Amniotic epithelial cell (primary cell): ENCODE measurements at regions not wholly inside any gene's neighbourhood (a gene's known extent, or its start where the extent isn't known, plus 50 kb on each side); places are given as distances from the start of the nearest gene placed in this dataset.
"Not testable (repeated sequence)": the region's sequence is repeated elsewhere in the genome, so short reads cannot be mapped to it uniquely, and the experiment has no call there.

Experiments
- DNase-seq: peaks from one replicate; pipeline ENCODE4 v3.0.0-alpha.2; 2010; ENCODE audit warnings: low read depth

DNA sequence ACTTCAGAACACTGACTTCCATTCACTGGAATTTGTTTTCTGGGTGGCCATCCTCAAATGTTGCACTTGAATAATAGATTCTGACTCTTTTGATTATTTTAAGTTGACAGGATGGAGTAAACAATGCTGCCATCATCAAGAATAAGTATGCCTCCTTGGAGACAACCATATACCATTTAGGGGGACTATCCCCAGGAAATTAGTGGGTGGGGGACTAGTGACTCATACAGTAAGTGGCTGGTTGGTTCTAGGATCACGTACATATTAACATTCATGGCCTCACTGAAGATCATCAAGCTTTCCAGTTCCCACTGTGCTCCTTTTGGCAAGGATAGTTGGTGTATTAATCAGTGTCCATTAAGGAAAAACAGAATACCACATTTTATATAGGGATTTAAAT is 615.2 kb downstream of the CCSER2 start:
- no peak for DNase-seq

DNA sequence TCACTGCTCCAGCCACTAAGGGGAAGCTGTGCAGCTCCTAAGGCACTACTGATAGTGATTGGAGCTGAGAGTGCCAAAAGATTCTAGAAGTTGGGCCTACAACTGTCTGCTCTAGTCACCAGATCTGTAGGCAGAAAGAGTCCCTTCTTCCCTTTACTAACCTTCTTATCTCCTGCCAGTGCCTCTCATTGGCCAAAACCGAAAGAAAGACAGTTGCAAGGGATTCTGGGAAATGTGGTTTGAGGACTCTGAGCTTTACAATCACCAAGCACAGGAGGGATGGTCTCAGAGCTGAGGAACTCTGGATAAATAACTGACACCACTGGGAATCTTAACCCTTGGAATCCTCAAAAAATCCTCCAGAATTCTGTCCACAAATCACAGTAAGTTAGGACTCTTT is 615.8 kb downstream of the CCSER2 start:
- no peak for DNase-seq

DNA sequence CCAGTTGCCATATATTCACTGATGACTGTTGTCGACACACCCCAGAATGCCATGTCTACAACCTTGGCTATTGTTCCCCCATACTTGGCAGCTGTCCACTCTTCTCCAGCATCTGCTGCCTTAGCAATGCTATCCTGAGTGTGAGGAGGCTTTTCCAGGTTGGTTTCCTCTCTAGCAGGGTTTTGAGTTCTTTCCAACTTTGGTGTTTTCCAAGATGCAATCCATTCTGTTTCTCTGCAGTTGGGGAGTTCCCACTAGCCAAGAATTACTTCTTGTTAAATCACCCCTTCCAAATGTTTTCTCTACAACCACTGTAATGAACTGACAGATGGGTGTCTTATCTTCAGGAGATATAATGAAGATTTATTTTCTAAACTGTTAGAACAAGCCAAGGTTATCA is 617.4 kb downstream of the CCSER2 start:
- DNase-seq, result no peak

DNA sequence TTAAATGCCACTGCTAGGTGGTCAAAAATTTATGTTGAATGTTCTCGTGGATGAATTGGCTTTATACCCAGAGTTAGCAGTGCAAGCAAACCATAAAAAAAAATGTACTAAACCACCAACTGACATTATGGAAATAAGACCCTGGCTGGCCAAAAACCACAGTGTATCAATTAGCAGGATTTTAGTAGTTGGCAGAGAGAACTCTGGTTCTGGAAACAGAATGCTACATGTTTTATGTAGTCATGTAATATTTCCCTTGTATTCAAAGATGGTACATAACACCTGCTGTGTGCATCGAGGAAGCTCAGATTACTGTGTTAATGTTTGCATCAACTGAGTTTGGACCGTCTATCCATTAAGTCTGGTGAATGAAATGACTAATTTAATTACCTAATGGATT is 618.5 kb downstream of the CCSER2 start:
- DNase-seq, result no peak

DNA sequence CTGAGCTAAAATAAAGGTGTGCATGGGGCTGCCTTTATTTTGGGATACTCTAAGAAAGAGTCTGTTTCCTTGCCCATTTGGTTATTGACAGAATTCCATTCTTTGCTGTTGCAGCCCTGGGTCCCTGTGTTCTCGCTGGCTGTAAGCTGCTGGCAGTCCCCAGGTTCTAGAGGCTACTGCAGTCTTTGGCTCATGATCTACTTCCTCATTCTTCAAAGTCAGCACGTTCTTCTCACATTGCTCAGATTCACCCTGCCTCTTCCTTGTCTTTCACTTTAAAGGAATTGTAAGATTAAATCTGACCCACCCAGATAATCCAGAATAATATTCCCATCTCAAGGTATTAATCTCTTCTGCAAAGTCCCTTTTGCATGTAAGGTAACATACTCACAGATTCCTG is 620.3 kb downstream of the CCSER2 start:
- no peak for DNase-seq

DNA sequence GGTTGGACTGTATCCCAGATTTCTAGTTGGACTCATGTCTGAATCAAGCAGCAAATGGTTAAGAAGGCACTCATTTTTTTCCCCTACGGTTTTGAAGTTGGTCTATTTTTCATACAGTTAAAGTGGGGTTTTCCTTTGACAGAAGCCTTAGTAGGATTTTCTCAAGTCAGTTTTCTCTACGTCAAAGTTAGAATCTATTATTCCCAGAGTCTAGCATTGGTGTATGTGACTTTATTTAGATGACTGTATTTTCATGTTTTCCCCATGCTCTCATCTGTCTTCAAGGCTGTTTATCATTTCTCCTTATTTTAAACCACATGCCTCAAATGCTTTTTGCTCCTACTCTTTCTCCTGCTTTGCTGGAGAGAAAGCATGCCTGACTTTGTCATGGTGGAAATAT is 623.2 kb downstream of the CCSER2 start:
- no peak for DNase-seq

DNA sequence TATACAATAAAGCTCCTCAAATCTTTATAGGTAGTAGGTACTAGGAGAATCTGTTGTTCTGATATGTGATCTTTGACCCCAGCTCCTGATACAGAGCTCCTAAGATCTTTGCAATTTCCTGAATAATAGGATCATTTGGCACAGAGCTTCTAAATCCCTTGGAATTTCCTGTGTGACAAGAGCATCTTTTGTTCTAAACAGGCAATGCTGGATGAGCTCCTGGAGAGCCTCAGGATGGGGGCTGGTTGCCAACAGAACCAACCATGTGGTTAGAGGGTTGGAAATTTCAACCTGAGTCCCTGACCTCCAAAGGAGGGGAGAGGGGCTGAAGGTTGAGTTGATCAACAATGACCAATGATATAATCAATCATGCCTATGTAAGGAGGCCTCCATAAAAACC is 629.0 kb downstream of the CCSER2 start:
- no peak for DNase-seq

DNA sequence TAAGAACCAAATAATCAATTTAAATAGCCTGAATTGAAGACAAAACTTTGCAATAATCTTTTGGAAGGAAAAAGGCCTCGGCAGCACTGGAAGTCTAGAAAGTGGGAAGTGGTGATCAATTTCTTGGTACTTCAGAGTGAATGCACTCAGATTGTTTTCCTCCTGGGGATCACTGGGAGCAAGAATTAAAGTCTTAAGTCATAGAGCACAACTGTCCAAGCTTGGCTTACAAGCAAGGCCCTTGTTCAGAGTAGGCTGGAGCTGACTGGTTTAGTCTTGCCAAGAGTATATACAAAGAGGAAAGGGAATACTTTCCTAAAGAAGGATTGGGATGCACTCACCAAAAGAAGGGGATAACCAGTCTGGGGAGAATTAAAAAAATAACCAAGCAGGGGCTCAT is 637.1 kb downstream of the CCSER2 start:
- DNase-seq, result no peak

DNA sequence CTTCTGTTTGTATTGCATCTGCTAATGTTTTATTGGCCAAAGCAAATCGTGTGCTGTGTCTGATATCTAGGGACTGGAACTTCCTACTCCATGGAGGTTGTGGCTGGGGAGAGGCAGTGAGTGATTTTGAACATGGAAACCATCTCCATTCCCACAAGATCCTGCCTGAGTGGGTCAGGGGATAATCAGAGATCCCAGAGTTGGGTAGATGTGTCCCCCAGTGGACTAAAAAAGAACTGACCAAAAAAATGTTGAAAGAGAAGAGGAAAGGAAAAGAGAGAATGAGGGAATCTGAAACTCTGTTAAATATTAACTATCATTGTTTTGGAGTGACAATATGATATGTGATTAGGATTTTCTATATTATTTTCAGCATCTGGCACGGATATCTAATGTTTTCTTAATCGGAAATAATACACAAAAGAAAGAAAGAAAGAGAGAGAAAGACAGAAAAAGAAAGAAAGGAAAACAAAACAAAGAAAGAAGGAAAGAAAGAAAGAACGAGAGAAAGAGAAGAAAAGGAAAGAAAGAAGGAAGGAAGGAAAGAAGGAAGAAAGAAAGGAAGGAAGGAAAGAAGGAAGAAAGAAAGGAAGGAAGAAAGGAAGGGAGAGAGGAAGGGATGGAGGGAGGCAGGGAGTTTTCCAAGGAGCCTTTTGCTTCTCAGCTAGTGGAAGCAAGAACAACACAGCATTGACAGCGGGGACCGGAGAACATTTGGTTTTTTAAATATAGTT is 638.5 kb downstream of the CCSER2 start:
- DNase-seq, result no peak

DNA sequence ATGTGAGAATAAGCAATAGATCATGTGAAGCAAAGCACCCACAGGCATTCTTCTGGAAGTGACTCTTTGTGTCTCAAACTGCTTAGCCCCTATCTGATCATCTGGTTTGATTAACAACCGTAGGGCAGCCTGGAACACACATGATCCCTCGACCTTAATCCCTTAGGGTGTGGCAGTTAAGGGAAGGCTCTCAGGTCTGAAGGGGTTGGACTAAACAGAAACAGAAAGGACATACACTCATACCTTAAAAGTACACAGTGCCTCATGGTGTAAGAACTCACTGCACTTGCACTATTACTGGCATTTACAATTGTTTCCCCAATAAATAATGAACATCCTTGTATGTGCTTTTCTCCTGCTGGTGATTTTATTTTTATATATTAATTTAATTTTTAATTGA is 640.9 kb downstream of the CCSER2 start:
- not testable (repeated sequence) for DNase-seq

DNA sequence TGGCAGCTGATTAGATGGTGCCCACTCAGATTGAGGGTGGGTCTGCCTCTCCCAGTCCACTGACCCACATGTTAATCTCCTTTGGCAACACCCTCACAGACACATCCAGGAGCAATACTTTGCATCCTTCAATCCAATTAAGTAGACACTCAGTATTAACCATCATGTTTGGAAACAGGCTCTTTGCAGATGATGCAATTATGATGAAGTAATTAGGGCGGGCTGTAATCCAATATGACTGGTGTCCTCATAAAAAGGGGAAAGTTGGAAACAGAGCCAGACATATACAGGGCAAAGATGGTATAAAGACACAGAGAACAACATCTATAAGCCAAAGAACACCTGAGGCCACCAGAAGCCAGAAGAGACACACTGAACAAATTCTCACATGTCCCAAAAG is 658.6 kb downstream of the CCSER2 start:
- DNase-seq, result no peak

DNA sequence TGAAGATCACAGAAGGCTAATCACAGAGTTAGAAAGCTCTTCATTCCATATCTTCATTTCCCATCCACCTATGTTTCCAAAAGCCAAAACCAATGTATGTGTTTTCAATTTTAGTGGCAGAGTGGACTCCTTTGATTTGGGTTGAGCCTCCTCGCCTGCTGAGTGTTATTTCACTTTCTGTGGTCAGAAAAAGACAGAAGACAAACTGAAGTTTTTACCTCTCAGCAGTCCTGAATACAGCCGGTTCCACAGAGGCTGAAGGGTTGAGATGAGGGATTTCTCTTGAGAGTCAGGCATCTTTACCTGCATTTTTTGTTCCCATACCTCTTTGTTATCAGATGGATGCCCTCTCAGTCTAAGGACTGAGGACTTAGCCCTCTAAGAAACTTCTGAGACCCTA is 659.6 kb downstream of the CCSER2 start:
- no peak for DNase-seq

DNA sequence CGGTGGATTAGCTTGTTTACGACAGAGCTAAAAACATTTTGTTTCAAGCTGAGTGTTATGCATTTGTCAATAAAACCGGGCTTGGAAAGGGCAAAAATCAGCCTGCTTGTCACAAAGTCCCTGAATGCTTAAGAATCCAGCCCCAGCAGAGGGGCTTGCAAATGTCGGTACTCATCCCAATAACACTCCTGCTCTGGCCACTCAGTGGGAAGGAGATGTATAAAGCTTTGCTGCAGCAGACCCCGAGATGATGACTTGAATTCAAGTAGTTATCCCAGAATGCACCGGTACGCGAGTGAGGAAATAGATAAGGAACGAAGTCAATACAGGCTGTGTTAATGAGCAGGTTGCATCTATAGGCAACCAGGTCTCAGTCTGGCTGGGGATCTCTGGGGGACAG is 662.3 kb downstream of the CCSER2 start:
- DNase-seq, result no peak

DNA sequence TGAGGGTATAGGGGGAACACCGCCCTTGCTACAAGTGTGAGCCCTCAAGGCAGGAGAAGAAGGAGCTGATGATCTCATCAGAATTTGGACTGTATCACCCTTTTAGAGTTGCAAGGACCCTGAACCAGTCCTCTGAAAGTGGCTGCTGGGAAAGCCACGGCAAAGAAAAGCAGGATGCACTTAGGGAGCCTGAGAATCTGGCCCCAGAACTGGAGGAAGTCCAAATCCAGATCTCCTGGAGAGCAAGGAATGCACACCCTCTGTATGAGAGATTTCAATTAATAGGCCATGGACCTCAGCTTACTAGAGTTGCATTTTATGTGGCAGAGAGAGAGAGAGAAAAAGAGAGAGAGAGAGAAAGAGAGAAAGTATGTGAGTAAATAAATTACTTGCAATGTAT is 662.9 kb downstream of the CCSER2 start:
- no peak for DNase-seq

DNA sequence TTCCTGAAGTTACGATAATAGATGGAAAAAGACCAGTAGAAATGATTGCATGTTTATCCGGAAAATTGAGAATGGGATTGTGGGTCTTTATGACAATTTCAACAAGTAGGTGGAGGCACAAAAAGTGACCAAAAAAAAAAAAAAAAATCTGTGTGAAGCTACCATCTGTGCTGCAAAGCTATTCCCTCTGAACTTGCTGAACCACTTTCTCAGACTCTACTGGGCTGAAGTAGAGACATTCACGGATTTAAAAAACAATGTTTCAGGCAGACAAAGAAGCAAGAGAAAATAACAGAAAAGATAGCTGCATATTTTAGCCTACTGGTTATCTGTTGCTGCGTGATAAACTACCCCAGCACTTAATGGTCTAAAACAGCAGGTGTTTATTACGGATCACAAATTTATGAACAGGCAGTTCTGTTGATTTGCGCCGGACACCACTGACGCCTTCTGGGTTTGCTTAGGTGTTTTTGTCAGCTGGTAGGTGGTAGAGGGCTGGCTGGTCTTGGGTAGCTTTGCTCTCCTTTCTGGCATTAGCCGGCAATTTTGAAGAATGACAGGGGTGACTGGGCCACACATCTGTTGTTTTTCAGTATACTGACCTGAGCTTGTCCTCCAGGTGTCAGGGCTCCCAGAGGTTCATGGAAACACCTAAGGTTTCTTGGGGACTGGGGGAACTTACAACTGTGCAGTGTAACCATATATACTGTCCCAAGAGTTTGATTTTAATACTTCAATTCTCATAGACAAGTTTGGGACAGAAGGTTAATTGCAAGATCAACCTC is 665.1 kb downstream of the CCSER2 start:
- DNase-seq, result no peak

DNA sequence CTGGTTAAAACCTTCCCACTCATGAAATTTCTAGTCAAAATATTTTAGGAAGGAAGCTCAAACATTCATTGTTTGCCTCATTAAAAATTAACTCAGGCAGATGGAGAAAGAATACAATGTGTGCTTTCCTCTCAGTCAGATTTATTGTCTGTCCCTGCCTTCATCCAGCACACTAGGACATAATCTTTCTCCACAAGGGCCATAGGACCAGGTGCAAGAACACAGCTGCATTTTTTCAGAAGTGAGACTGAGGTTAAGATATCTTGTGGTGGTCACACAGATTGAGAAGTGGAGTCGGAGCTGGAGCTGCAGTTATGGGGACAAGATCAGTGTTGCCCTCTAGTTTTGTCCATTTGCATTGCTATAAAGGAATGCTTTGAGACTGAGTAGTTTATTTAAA is 666.3 kb downstream of the CCSER2 start:
- no peak for DNase-seq

DNA sequence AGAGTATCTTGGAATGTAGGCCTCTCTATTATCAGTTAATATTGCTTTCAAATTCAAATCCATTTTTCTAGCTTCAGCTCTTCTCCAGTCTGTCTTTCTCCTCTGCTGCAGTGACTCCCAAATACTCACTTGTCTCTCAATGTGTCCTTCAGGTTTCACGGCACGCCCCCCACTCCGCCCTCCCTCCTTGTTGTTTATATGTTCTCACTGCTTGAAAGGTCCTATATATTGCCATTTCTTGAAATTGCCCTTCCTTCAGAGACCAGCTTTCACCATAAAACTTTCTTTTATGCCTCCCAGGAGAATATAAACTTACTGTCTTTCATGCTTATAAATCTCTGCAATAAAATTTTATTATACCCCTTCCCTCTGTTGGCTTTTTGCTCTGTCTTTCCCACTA is 668.2 kb downstream of the CCSER2 start:
- DNase-seq, result no peak

DNA sequence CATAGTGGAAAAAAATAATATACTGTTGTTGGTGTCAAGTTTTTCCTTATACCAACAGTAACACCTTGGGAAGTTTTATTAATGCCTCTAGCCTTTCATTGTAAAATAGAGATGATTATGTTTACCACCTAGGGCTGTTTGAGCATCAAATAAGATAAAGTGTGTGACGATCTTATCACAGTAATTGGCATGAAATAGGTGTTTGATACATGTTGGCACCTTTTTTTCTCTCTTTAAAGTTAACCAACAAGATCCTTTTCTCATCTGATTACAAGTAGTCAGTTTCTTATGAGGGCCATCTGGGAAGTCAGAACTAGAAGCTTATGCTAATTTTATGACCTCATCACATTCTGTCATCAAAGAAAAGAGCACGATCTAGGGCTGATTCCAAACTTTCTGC is 669.5 kb downstream of the CCSER2 start:
- no peak for DNase-seq

DNA sequence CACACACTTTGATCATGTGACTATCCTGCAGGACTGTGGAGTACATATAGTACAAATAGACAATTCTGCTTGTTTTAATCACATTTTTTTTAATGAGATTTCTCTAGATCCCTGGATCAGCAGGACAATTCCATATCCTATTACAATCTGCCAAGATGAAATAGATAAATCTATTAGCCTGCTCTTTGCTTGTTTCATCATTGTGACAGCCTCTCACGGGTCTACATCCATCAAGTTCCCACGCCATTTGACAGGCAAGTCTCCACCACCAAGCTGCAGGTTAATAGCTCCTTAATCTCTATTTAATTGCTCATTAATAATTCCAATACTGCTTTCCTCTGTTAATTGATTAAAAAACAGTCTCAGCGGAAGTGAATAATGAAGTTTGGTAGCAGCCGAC is 671.5 kb downstream of the CCSER2 start:
- no peak for DNase-seq

DNA sequence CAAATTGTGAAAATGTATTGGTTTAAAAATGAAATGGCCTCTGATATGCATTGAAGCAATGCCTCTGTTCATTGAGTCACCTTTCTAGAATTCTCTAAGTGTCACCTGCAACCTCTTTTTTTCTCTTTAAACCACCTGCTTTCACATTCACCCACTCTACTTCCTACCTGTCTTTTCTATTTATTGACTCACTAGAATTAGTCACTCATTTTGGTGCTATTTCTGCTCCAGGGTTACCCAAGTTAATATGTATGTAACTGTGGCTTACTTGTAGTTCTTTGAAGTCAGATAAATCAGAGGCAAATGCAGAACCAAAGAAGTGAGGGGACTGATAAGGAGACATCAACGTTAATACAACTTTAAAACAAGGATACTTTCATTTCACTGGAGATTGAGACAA is 674.7 kb downstream of the CCSER2 start:
- no peak for DNase-seq

DNA sequence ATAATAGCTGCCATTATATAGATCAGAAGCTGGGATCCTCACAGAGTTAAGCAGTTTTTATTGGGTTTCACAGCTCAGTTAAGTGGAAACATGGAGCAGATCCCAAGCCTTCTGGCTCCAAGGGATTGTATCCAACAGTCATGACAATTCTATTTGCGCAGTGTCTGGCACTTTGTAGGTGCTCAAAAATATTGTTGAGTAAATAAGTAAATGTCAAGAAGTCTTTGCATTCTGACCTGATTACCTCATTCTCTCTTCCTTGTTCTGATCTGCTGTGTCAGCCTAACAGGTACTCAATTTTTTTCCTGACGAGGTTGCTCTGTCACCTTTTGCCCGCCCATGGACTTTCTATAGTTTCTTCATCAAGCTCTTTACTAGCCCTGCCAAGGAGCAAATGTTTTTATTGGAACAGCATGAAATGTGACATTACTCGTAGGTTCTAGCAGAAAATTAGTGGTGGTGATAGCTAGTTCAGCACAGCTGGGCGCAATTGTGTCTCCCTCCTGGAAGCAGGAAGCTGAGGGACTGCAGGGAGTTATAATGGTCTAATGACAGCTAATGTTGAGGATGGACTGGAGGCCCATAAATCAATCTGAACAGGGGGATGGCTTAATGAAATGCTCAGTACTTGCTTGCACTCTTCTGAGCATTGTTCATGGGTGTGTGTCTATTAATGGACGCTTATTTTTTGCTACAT is 680.2 kb downstream of the CCSER2 start:
- no peak for DNase-seq

DNA sequence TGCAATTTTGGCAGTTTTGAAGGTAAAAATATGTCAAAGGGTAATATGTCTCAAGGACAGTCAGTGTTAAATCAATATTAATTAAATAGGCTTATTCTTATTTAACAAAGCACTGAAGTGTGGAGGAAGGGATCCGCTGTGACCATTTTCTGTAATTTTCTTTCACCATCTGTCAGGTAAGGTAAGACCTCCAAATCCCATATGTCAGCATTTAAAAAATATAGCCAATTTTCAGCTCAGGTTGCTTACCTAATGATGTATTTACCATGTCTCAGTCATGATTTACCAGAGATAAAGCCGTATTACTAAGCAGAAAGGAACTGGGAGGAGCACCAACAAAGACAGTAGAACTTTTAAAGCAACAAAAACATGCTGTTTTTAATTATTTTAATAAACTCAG is 683.9 kb downstream of the CCSER2 start:
- DNase-seq, result no peak

DNA sequence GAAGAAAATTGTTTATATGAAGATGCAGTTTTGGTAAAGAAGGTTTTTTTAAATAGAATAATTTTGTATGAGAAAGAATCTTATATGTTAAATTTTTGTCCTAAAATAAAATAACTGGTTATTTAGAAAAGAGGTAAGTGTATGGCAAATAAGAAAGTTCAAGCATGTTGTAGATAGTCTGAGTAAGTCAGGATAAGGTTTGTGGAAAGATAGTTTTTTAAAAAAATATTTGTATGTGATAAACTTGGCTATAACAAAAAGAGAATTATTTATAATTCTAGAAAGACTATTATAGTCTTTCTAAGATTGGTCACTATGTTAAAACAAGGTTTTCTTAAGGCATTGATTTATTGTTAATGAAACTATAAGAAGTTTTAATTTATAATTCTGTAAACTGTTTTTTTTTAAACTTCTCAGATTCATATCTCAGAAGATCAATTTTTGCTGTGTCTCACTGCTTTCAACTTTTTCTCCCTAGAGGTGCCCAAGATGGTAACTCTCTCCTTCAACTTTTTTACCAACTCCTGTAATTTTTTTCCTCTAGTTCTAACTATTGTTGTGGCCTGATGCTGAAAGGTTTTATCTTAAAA is 698.6 kb downstream of the CCSER2 start:
- no peak for DNase-seq
